ENCODE measurements at regions not wholly inside any gene's neighbourhood (a gene's known extent, or its start where the extent isn't known, plus 50 kb on each side); places are given as distances from the start of the nearest gene placed in this dataset.

DNA sequence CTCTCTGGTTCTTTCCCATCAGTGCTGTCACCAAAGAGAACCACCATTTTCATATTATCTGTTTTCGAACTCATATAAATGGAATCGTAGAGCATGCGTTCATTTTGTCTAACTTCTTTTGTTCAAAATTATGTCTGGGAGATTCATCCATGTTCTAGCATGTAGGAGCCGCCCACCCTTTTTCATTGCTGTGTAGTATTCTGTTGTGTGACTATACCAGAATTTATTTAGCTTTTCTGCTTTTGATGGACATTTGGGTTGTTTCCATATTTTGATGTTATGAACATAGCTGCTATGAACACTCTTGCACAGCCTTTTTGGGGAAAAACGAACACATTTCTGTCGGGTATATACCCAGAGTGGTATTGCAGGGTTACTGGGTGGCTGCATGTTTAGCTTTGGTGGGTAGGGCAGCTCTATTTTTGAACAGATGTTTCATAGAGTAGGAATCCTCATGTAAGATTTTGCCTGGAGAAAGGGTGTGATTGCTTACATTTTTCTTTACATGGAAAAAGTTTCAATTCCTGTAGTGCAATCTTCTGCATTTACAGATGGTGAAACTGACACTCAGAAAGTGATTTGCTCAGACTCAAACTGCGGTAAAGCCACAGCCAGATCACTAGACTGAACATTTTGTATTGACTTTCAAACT lies 100.2 kb upstream of the IL12B start:
- intact Hi-C loops (cut with micrococcal nuclease) = no loop called here

DNA sequence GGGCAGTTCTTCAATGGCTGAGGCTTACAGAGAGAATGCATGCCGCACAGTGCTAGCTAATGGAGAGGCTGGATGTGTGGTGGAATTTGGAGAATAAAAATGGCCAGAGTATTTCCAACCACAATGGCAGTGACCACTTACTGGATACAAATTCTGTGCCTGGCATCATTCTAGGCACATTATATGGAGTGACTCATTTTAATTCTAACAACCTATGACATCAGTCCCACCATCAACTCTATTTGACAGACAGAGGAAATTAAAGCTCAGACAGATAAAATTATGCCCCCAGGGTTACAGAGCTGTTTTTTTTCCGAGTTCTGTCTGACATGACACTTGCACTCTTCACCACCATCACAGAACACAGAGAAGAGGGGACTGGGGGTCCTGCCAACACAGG lies 105.6 kb upstream of the IL12B start:
- intact Hi-C loops (cut with micrococcal nuclease) = no loop called here
- no peaks in the 10 kb centered on the region for H3K36me3 ChIP-seq (ENCODE audit: control insufficient read depth in 2 of 2, extremely low read depth in 1 of 2, insufficient read depth in 2 of 2, low read length in 2 of 2)
- CTCF ChIA-PET = no interaction called here
- no peak overlapping the region for H3K9ac ChIP-seq (replicated peaks; ENCODE audit: extremely low read depth, insufficient read depth, low read length)
- TF ChIP-seq GATA2 (IDR thresholded peaks at IDR 0.05; ENCODE audit: insufficient read depth, insufficient read length, low read depth, low read length) = no peak
- TF ChIP-seq POLR2A (IDR thresholded peaks at IDR 0.05; ENCODE audit: low read depth, low read length) = no peak
- TF ChIP-seq, protein P1, sequence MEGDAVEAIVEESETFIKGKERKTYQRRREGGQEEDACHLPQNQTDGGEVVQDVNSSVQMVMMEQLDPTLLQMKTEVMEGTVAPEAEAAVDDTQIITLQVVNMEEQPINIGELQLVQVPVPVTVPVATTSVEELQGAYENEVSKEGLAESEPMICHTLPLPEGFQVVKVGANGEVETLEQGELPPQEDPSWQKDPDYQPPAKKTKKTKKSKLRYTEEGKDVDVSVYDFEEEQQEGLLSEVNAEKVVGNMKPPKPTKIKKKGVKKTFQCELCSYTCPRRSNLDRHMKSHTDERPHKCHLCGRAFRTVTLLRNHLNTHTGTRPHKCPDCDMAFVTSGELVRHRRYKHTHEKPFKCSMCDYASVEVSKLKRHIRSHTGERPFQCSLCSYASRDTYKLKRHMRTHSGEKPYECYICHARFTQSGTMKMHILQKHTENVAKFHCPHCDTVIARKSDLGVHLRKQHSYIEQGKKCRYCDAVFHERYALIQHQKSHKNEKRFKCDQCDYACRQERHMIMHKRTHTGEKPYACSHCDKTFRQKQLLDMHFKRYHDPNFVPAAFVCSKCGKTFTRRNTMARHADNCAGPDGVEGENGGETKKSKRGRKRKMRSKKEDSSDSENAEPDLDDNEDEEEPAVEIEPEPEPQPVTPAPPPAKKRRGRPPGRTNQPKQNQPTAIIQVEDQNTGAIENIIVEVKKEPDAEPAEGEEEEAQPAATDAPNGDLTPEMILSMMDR (IDR thresholded peaks at IDR 0.05; ENCODE audit: extremely low read depth in 1 of 2, insufficient read depth in 1 of 2, low read depth in 1 of 2, low read length in 2 of 2) = no peak
- no peak for TF ChIP-seq JUN (IDR thresholded peaks at IDR 0.05; ENCODE audit: borderline replicate concordance, insufficient read depth, insufficient read length, low read depth)
- no TSS peak for BruUV-seq (replicated peaks)
- dilution Hi-C loops (cut with MboI; ENCODE audit: extremely low pct_ligation_motif_present, low sequenced_read_pairs) = no loop called here
- H3K27ac ChIP-seq (ENCODE audit: insufficient read depth, low read depth, low read length) = no peak overlapping the region
- no peaks in the 10 kb centered on the region for H3K9me3 ChIP-seq (replicated peaks; ENCODE audit: control insufficient read depth, insufficient read depth, low read length)
- no peak overlapping the region for H3K4me3 ChIP-seq (replicated peaks in 1 of 3; ENCODE audit: insufficient read depth in 1 of 3, low read depth in 1 of 3, low read length in 3 of 3)
- POLR2A ChIA-PET = no interaction called here
- DNase-seq (ENCODE audit: low read depth, low spot score) (no peak), FAIRE-seq (no peak)
- H4K20me1 ChIP-seq (replicated peaks; ENCODE audit: control insufficient read depth, extremely low read depth, insufficient read depth, low read length) = no peaks in the 10 kb centered on the region
- H3K79me2 ChIP-seq (ENCODE audit: control insufficient read depth, insufficient read depth, low read length) = no peaks in the 10 kb centered on the region
- no peaks in the 10 kb centered on the region for H3K4me1 ChIP-seq (ENCODE audit: control insufficient read depth, extremely low read depth, insufficient read depth, low read length)
- H2AFZ ChIP-seq (ENCODE audit: low read depth, low read length) = no peak overlapping the region
- no peaks in the 10 kb centered on the region for H3K9me1 ChIP-seq (replicated peaks; ENCODE audit: control insufficient read depth, extremely low read depth, insufficient read depth, low read length)
- H3K4me2 ChIP-seq (ENCODE audit: insufficient read depth, low read length) = no peak overlapping the region
- no peaks in the 10 kb centered on the region for H3K27me3 ChIP-seq (ENCODE audit: control insufficient read depth in 2 of 2, insufficient read depth in 2 of 2, low read length in 2 of 2)

More for the DNA sequence above, 100.2 kb upstream of the IL12B start:
- TF ChIP-seq POLR2AphosphoS5 (IDR thresholded peaks at IDR 0.05; ENCODE audit: insufficient read depth, low read depth, low read length) = no peak
- TF ChIP-seq, protein P1 (IDR thresholded peaks at IDR 0.05; ENCODE audit: extremely low read depth in 1 of 2, insufficient read depth in 1 of 2, low read depth in 1 of 2, low read length in 2 of 2) = no peak
- no peak overlapping the region for H3K9ac ChIP-seq (replicated peaks; ENCODE audit: extremely low read depth, insufficient read depth, low read length)
- no peak overlapping the region for H3K27ac ChIP-seq (ENCODE audit: insufficient read depth, low read depth, low read length)
- dilution Hi-C loops (cut with MboI; ENCODE audit: extremely low pct_ligation_motif_present, low sequenced_read_pairs) = no loop called here
- H4K20me1 ChIP-seq (replicated peaks; ENCODE audit: control insufficient read depth, extremely low read depth, insufficient read depth, low read length) = no peaks in the 10 kb centered on the region
- no TSS peak for BruUV-seq (replicated peaks)
- H3K9me1 ChIP-seq (replicated peaks; ENCODE audit: control insufficient read depth, extremely low read depth, insufficient read depth, low read length) = no peaks in the 10 kb centered on the region
- no peak overlapping the region for H3K4me2 ChIP-seq (ENCODE audit: insufficient read depth, low read length)
- no peaks in the 10 kb centered on the region for H3K27me3 ChIP-seq (ENCODE audit: control insufficient read depth in 2 of 2, insufficient read depth in 2 of 2, low read length in 2 of 2)
- no peaks in the 10 kb centered on the region for H3K4me1 ChIP-seq (ENCODE audit: control insufficient read depth, extremely low read depth, insufficient read depth, low read length)
- H3K36me3 ChIP-seq (ENCODE audit: control insufficient read depth in 2 of 2, extremely low read depth in 1 of 2, insufficient read depth in 2 of 2, low read length in 2 of 2) = no peaks in the 10 kb centered on the region
- no peaks in the 10 kb centered on the region for H3K79me2 ChIP-seq (ENCODE audit: control insufficient read depth, insufficient read depth, low read length)
- ChIA-PET POLR2A (no interaction called here), CTCF (no interaction called here)
- no peak for DNase-seq (ENCODE audit: low read depth, low spot score)
- H3K9me3 ChIP-seq (replicated peaks; ENCODE audit: control insufficient read depth, insufficient read depth, low read length) = peaks cover 2% of the 10 kb centered on the region
- no peak overlapping the region for H2AFZ ChIP-seq (ENCODE audit: low read depth, low read length)
- no peak overlapping the region for H3K4me3 ChIP-seq (replicated peaks in 1 of 3; ENCODE audit: insufficient read depth in 1 of 3, low read depth in 1 of 3, low read length in 3 of 3)
- FAIRE-seq = no peak
